IMR-90 (cell line): ENCODE measurements at regions not wholly inside any gene's neighbourhood (a gene's known extent, or its start where the extent isn't known, plus 50 kb on each side); places are given as distances from the start of the nearest gene placed in this dataset.
"Not testable (repeated sequence)": the region's sequence is repeated elsewhere in the genome, so short reads cannot be mapped to it uniquely, and the experiment has no call there.

Experiments
- ATAC-seq: fragments of 200-7000 bp; cut with Tn5 transposase; 2 replicates; pipeline ENCODE4 v1.9.1; 2020; ENCODE audit warnings: low read depth, mild to moderate bottlenecking, moderate library complexity
- BruUV-seq: library from RNA; stranded (reverse); fragments of 400-500 nt; replicated peaks from 2 replicates; lab custom pipeline; 2021; lab: Mats Ljungman, UMichigan
- CTCF ChIA-PET: fragments of 300-600 bp; formaldehyde crosslinking; extraction: SDS; loops from one replicate; lab custom pipeline; 2021; ENCODE audit warnings: antibody characterized with exemption; lab: Yijun Ruan, JAX
- POLR2A ChIA-PET: fragments of 300-600 bp; sonication (Branson Sonifier 250); formaldehyde crosslinking; loops from one replicate; lab custom pipeline; 2022; ENCODE audit warnings: antibody characterized with exemption; ENCODE audit not compliant: unreplicated experiment; lab: Charles Lee
- DNase-seq: peaks from one replicate; pipeline ENCODE4 v3.0.0; 2013
- H2AFZ ChIP-seq: replicated peaks from 2 replicates; pipeline ENCODE3; 2013; ENCODE audit warnings: low read length, mild to moderate bottlenecking; ENCODE audit not compliant: poor library complexity
- H2AK5ac ChIP-seq: 2 replicates; pipeline ENCODE4 v1.6.1; 2013; ENCODE audit warnings: low read depth, low read length, inconsistent platforms
- H2AK9ac ChIP-seq: replicated peaks from 2 replicates; pipeline ENCODE3; 2013; ENCODE audit warnings: mild to moderate bottlenecking, low read depth, low read length, moderate library complexity; ENCODE audit not compliant: poor library complexity
- H2BK120ac ChIP-seq: 2 replicates; pipeline ENCODE4 v1.6.1; 2013; ENCODE audit warnings: low read depth, low read length, inconsistent platforms
- H2BK15ac ChIP-seq: 3 replicates; pipeline ENCODE4 v1.6.1; 2013; ENCODE audit warnings: low read depth, low read length, inconsistent platforms
- H2BK20ac ChIP-seq: 2 replicates; pipeline ENCODE4 v1.6.1; 2013; ENCODE audit warnings: low read depth, mild to moderate bottlenecking, inconsistent platforms, low read length, moderate library complexity
- H2BK5ac ChIP-seq: 2 replicates; pipeline ENCODE4 v1.6.1; 2013; ENCODE audit warnings: mild to moderate bottlenecking, low read depth, low read length, inconsistent platforms; ENCODE audit not compliant: poor library complexity, severe bottlenecking
- H3K14ac ChIP-seq: replicated peaks from 2 replicates; pipeline ENCODE4 v1.6.1; 2013; ENCODE audit warnings: low read depth, low read length, inconsistent platforms
- H3K18ac ChIP-seq: 2 replicates; pipeline ENCODE4 v1.6.1; 2013; ENCODE audit warnings: low read depth, low read length, control low read depth
- H3K23ac ChIP-seq: 2 replicates; pipeline ENCODE4 v1.6.1; 2013; ENCODE audit warnings: low read depth, low read length, inconsistent platforms
- H3K27ac ChIP-seq: 2 replicates; pipeline ENCODE4 v1.5.1; 2013; ENCODE audit warnings: mild to moderate bottlenecking, control low read depth, low read length; ENCODE audit not compliant: insufficient read depth
- H3K27me3 ChIP-seq: 2 replicates; pipeline ENCODE4 v1.6.1; 2013; ENCODE audit warnings: low read length; ENCODE audit not compliant: control insufficient read depth, insufficient read depth
- H3K36me3 ChIP-seq: 2 replicates; pipeline ENCODE4 v1.6.1; 2013; ENCODE audit warnings: low read length, mixed read lengths; ENCODE audit not compliant: control insufficient read depth, insufficient read depth
- H3K4ac ChIP-seq: 2 replicates; pipeline ENCODE4 v1.6.1; 2013; ENCODE audit warnings: low read depth, low read length, inconsistent platforms
- H3K4me1 ChIP-seq: 2 replicates; pipeline ENCODE4 v1.6.1; 2013; ENCODE audit warnings: low read length, mixed read lengths; ENCODE audit not compliant: control insufficient read depth, insufficient read depth
- H3K4me2 ChIP-seq: 2 replicates; pipeline ENCODE4 v1.6.1; 2013; ENCODE audit warnings: low read depth, mild to moderate bottlenecking, control low read depth, low read length, moderate library complexity
- H3K4me3 ChIP-seq: 2 replicates; pipeline ENCODE4 v1.5.1; 2013; ENCODE audit warnings: low read depth, mild to moderate bottlenecking, control low read depth, low read length, moderate library complexity; ENCODE audit not compliant: insufficient read depth
- H3K56ac ChIP-seq: 2 replicates; pipeline ENCODE4 v1.6.1; 2013; ENCODE audit warnings: low read length, inconsistent platforms; ENCODE audit not compliant: insufficient read depth; ENCODE audit errors: extremely low read depth
- H3K79me1 ChIP-seq, 2 experiments: 2 replicates each; pipeline ENCODE4 v1.6.1; 2013; ENCODE audit warnings: low read length in 2 of 2, inconsistent platforms in 1 of 2, low read depth in 1 of 2
- H3K9ac ChIP-seq: 2 replicates; pipeline ENCODE4 v1.6.1; 2013; ENCODE audit warnings: low read depth, low read length, control low read depth
- H3K9me1 ChIP-seq: 2 replicates; pipeline ENCODE4 v1.6.1; 2013; ENCODE audit warnings: low read length, inconsistent platforms; ENCODE audit not compliant: insufficient read depth
- H3K9me3 ChIP-seq: 2 replicates; pipeline ENCODE4 v1.6.1; 2013; ENCODE audit warnings: low read length; ENCODE audit not compliant: control insufficient read depth, insufficient read depth
- H4K20me1 ChIP-seq: 2 replicates; pipeline ENCODE4 v1.6.1; 2013; ENCODE audit warnings: low read length, inconsistent platforms; ENCODE audit not compliant: insufficient read depth
- H4K5ac ChIP-seq: 2 replicates; pipeline ENCODE4 v1.6.1; 2013; ENCODE audit warnings: mild to moderate bottlenecking, low read depth, low read length, control low read depth
- H4K8ac ChIP-seq, 2 experiments: 2 replicates each; pipeline ENCODE4 v1.6.1; 2013; ENCODE audit warnings: low read depth in 2 of 2, low read length in 2 of 2, control low read depth in 1 of 2, inconsistent platforms in 1 of 2
- H4K91ac ChIP-seq: 2 replicates; pipeline ENCODE4 v1.6.1; 2013; ENCODE audit warnings: low read depth, low read length, inconsistent platforms; ENCODE audit not compliant: insufficient read depth
- WGBS, 2 experiments: methylation state at CpG; one replicate each; pipeline versions ENCODE4 v1.1.5 to v1.1.7; 2013; ENCODE audit warnings: missing lambda C conversion rate in 2 of 2; ENCODE audit not compliant: insufficient read length in 1 of 2; ENCODE audit errors: extremely low coverage in 2 of 2; 5-methylcytosine and 5-hydroxymethylcytosine counted together
- dilution Hi-C: fragments of 300-500 bp; cut with HindIII; formaldehyde crosslinking; loops from one replicate; pipeline ENCODE4 v1.14.3; 2018; ENCODE audit warnings: low sequenced_read_pairs; ENCODE audit not compliant: unreplicated experiment
- in situ Hi-C: fragments of 300-500 bp; cut with MboI; formaldehyde crosslinking; loops from 3 replicates; pipeline ENCODE4 v1.14.3; 2019; ENCODE audit warnings: low sequenced_read_pairs, inconsistent platforms, mixed read lengths
- intact Hi-C: fragments of 100-400 bp; cut with micrococcal nuclease; formaldehyde crosslinking; loops from 2 replicates; pipeline ENCODE4 v1.10.0; 2022

- H4K5ac ChIP-seq, BruUV-seq, H3K27me3 ChIP-seq, H3K18ac ChIP-seq, H3K4ac ChIP-seq, dilution Hi-C loops, CTCF ChIA-PET, ATAC-seq, H2AK9ac ChIP-seq, H4K8ac ChIP-seq, H3K9me1 ChIP-seq, in situ Hi-C loops, H4K91ac ChIP-seq, H3K4me3 ChIP-seq, H2AK5ac ChIP-seq, H3K36me3 ChIP-seq, DNase-seq, H2BK120ac ChIP-seq, H2BK5ac ChIP-seq, H2BK20ac ChIP-seq, H3K4me2 ChIP-seq, H3K56ac ChIP-seq, H2BK15ac ChIP-seq, H3K79me1 ChIP-seq, H3K23ac ChIP-seq, H3K14ac ChIP-seq, H3K9me3 ChIP-seq, H2AFZ ChIP-seq, H3K4me1 ChIP-seq, intact Hi-C loops, H3K27ac ChIP-seq, H4K20me1 ChIP-seq, POLR2A ChIA-PET, H3K9ac ChIP-seq: not testable (repeated sequence)
- WGBS, 2 experiments: 37% methylated on average over 2 of the region's 25 CpGs; no CpG with 5 or more reads in 1 of the 2 experiments
Observed at GRCh38 chr9:42806674-42807073, 623.2 kb downstream of the SPATA31A6 start.

- H3K18ac ChIP-seq, H3K9me3 ChIP-seq, H2AK9ac ChIP-seq, H4K20me1 ChIP-seq, intact Hi-C loops, H3K14ac ChIP-seq, H2BK20ac ChIP-seq, H4K91ac ChIP-seq, H3K4me1 ChIP-seq, CTCF ChIA-PET, H3K4ac ChIP-seq, BruUV-seq, H3K56ac ChIP-seq, in situ Hi-C loops, H3K9me1 ChIP-seq, H2AK5ac ChIP-seq, H3K27me3 ChIP-seq, H2AFZ ChIP-seq, H3K4me3 ChIP-seq, POLR2A ChIA-PET, H4K8ac ChIP-seq, DNase-seq, H4K5ac ChIP-seq, dilution Hi-C loops, H2BK15ac ChIP-seq, ATAC-seq, H3K9ac ChIP-seq, H2BK5ac ChIP-seq, H3K36me3 ChIP-seq, H3K4me2 ChIP-seq, H3K23ac ChIP-seq, H2BK120ac ChIP-seq, H3K79me1 ChIP-seq, H3K27ac ChIP-seq: not testable (repeated sequence)
- no CpG with 5 or more reads among the region's 1 CpG for WGBS, 2 experiments
Observed at GRCh38 chr9:42821468-42821867, 638.0 kb downstream of the SPATA31A6 start.
